GM19043 (cell line): ENCODE measurements at regions not wholly inside any gene's neighbourhood (a gene's known extent, or its start where the extent isn't known, plus 50 kb on each side); places are given as distances from the start of the nearest gene placed in this dataset.

Source experiments
- ATAC-seq: cut with Tn5 transposase; IDR thresholded peaks from one replicate; pipeline ENCODE4 v1.9.1; 2021; ENCODE audit warnings: low read depth; ENCODE audit not compliant: unreplicated experiment

GRCh38 chr6:108734271-108734922 is 113.8 kb upstream of the ARMC2 start:
- no peak for ATAC-seq

- ATAC-seq, result no peak
Measured at GRCh38 chr6:108735310-108736001, 112.8 kb upstream of the ARMC2 start.

- ATAC-seq, result no peak
Measured at GRCh38 chr6:108736002-108736361, 112.2 kb upstream of the ARMC2 start.

GRCh38 chr6:108736832-108737231 is 111.4 kb upstream of the ARMC2 start:
- no peak for ATAC-seq

GRCh38 chr6:108737594-108738546 is 110.4 kb upstream of the ARMC2 start:
- no peak for ATAC-seq

GRCh38 chr6:108738684-108739416 is 109.4 kb upstream of the ARMC2 start:
- no peak for ATAC-seq

- ATAC-seq, result no peak
Measured at GRCh38 chr6:108739496-108740330, 108.5 kb upstream of the ARMC2 start.

- no peak for ATAC-seq
Measured at GRCh38 chr6:108741331-108741989, 106.8 kb upstream of the ARMC2 start.

- ATAC-seq, result no peak
Measured at GRCh38 chr6:108742041-108742440, 106.2 kb upstream of the ARMC2 start.

GRCh38 chr6:108744244-108744972 is 103.8 kb upstream of the ARMC2 start:
- ATAC-seq, result no peak

GRCh38 chr6:108744996-108745395 is 103.2 kb upstream of the ARMC2 start:
- ATAC-seq, result no peak

GRCh38 chr6:108745664-108746336 is 102.4 kb upstream of the ARMC2 start:
- ATAC-seq, result no peak

- ATAC-seq, result no peak
Measured at GRCh38 chr6:108746366-108746765, 101.9 kb upstream of the ARMC2 start.

- no peak for ATAC-seq
Measured at GRCh38 chr6:108746836-108747575, 101.2 kb upstream of the ARMC2 start.

GRCh38 chr6:108748055-108748454 is 100.2 kb upstream of the ARMC2 start:
- no peak for ATAC-seq

- ATAC-seq, result no peak
Measured at GRCh38 chr6:108748959-108749358, 99.3 kb upstream of the ARMC2 start.

GRCh38 chr6:108750801-108751200 is 97.4 kb upstream of the ARMC2 start:
- no peak for ATAC-seq
